Central memory CD4-positive, alpha-beta T cell (primary cell): ENCODE measurements at regions not wholly inside any gene's neighbourhood (a gene's known extent, or its start where the extent isn't known, plus 50 kb on each side); places are given as distances from the start of the nearest gene placed in this dataset.
"Not testable (repeated sequence)": the region's sequence is repeated elsewhere in the genome, so short reads cannot be mapped to it uniquely, and the experiment has no call there.

ENCODE experiments used
- DNase-seq: peaks from one replicate; pipeline ENCODE4 v3.0.0; 2022

GRCh38 chr2:172262486-172262885 is 159.8 kb upstream of the DLX2 start:
- DNase-seq, result no peak

- not testable (repeated sequence) for DNase-seq
Measured at GRCh38 chr2:172264820-172265219, 162.1 kb upstream of the DLX2 start.

DNA sequence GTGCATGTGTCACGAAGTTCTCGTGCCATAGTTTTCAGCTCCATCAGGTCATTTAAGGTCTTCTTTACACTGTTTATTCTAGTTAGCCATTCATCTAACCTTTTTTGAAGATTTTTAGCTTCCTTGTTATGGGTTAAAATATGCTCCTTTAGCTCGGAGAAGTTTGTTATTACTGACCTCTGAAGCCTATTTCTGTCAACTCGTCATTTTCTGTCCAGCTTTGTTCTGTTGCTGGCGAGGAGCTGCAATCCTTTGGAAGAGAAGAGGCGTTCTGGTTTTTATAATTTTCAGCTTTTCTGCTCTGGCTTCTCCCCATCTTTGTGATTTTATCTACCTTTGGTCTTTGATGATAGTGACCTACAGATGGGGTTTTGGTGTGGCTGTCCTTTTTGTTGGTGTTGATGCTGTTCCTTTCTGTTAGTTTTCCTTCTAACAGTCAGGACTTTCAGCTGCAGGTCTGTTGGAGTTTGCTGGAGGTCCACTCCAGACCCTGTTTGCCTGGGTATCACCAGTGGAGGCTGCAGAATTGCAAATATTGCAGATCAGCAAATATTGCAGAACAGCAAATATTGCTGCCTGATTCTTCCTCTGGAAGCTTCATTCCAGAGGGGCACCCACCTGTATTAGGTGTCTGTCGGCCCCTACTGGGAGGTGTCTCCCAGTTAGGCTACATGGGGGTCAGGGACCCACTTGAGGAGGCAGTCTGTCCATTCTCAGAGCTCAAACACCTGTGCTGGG is 157.7 kb upstream of the ITGA6 start:
- DNase-seq, result not testable (repeated sequence)

GRCh38 chr2:172270278-172271079 is 156.9 kb upstream of the ITGA6 start:
- peak; percentile 7 for DNase-seq

GRCh38 chr2:172273910-172274571 is 153.3 kb upstream of the ITGA6 start:
- no peak for DNase-seq

GRCh38 chr2:172275239-172275638 is 152.1 kb upstream of the ITGA6 start:
- no peak for DNase-seq

- DNase-seq, result no peak
Measured at GRCh38 chr2:172276961-172277360, 150.4 kb upstream of the ITGA6 start.

DNA sequence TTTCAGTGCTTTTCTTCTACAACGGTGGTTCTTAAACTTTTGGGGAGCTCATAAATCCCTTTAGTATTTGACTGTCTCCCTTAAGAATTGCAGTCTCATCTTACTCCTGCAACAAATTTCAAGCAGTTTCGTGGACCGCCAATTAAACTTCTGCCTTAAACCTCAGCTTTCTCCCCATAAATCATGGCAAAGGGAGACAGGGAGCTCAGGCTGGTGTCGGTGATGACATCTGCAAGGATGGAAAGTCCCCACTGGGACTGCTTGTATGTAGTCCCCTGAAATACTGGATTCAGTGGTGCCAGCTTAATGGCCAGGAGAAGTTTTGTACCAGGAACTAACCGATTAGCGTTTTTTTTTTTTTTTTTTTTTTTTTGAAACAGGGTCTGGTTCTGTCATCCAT is 148.7 kb upstream of the ITGA6 start:
- no peak for DNase-seq

- no peak for DNase-seq
Measured at GRCh38 chr2:172279214-172279613, 148.2 kb upstream of the ITGA6 start.

DNA sequence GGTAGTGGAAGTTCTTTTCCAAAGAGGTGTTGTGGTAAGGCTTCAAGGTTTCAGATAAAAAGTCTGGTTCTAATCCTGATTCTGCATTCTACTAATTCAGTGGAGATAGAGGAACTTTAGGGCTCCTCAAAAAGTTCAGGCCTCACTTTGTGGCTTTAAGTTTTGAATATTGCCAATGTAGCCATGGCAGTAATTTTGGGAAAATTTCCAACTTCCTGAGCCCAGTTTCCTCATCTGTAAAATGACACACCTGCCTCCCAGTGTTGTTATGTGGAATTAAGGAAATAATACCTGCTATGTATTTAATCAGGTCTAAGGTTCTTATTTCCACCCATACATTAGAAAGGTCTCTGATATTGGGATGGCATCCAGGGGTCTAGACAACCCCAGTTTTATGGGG is 147.6 kb upstream of the ITGA6 start:
- no peak for DNase-seq

DNA sequence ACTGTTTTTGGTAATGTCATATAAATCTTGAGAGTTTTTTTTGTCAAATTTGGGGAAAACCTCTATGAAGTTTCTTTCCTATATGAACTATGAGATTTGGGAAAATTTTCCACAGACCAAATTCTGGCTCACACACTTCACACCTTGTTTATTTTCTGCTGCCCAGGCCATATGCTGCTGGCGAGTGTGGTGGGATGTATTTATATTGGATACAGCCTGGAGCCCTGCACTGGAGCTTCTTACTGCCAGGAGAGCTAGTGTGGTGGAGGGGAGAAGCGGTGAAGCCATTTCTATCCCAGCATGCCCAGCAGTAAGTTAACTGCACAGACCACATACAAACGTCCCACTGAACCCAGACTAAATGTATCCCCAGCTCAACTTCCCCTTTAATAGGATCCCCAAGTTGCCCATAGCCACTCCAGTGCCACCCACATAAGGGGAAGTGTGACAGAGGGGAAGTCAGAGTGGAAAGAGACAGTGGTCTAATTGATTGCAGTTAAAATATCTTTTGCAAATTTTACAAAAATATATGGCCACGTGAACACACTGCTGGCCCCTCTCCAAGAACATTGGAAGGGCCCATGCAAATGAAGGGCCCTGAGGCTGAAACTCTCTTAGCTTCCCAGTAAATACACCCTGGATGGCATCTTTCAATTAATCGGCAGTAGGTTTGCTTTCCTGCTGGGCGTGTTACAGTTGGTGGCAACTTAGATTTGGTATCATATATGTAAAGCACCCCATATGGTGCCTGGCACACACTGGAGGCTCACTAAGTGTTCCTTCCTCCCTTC is 146.6 kb upstream of the ITGA6 start:
- DNase-seq, result no peak

DNA sequence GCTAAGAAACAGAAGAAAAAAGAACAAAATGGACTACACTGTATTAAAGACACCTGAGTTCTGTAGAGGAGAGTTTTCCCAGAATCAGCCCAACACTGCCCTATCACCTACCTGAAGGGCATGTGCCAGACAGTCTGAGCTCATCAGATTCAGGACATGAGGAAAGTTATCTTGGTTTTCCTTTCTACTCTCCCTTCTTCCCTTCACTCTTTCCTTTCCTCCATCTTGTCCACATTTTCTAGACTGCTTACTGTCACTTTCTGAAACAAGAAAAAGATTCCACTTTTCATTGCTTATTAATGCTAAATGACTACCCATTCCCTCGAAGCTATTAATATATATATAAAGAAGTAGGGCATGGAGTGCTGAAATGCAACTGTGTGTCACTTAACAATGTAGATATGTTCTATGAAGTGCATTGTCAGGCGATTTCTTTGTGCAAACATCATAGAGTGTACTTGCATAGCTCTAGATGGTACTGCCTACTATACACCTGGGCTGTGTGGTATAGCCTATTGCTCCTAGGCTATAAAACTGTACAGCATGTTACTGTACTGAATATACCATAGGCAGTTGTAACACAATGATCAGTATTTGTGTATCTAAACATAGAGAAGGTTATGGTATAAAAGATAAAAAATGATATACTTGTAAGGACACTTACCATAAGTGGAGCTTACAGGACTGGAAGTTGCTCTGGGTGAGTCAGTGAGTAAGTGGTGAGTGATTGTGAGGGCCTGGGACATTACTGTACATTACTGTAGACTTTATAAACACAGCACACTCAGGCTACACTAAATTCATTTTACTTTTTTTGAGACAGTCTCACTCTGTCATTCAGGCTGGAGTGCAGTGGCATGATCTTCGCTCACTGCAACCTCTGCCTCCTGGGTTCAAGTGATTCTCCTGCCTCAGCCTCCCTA is 145.5 kb upstream of the ITGA6 start:
- DNase-seq, result no peak

DNA sequence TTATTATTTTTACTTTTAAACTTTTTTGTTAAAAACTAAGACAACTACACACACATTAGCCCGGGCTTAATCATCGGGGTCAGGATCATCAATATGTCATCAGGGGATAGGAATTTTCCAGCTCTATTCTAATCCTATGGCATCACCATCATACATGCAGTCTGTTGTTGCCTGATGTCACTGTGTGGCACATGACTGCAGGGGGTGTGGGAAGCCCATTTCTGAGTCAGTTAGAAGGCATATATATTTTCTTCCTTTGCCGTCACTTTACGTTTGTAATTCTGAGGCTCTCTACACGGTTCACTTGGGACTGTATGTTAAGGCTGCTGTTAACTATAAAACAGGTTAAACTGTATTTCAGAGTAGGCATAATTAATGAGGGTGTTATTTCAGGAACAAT is 144.4 kb upstream of the ITGA6 start:
- no peak for DNase-seq

- DNase-seq, result no peak
Measured at GRCh38 chr2:172283476-172283875, 143.9 kb upstream of the ITGA6 start.

GRCh38 chr2:172284209-172284608 is 143.2 kb upstream of the ITGA6 start:
- DNase-seq, result no peak

- no peak for DNase-seq
Measured at GRCh38 chr2:172285010-172285621, 142.3 kb upstream of the ITGA6 start.

GRCh38 chr2:172285760-172286159 is 141.6 kb upstream of the ITGA6 start:
- no peak for DNase-seq

DNA sequence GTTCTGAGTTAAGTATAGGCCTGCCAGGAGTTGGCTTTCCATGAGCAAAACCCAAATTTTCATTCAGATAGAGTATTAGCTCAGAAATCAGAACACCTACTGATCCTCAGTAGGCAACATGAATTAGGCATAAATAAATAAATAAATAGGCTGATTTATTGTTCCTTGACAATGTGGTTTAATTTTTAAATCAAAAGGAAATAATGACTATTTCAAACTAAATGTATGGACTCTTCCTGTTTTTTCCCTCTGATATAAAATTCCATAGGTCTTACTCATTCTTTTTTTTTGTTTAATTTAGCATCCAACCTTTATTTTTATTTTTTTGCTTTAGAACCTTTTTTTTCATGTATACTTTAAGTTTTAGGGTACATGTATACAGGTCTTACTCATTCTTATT is 140.2 kb upstream of the ITGA6 start:
- DNase-seq, result no peak

- DNase-seq, result no peak
Measured at GRCh38 chr2:172287605-172288315, 139.6 kb upstream of the ITGA6 start.

- peak; percentile 38 for DNase-seq
Measured at GRCh38 chr2:172288603-172289002, 138.8 kb upstream of the ITGA6 start.

- no peak for DNase-seq
Measured at GRCh38 chr2:172293952-172294351, 133.4 kb upstream of the ITGA6 start.
